GM18499 (cell line): ENCODE measurements at regions not wholly inside any gene's neighbourhood (a gene's known extent, or its start where the extent isn't known, plus 50 kb on each side); places are given as distances from the start of the nearest gene placed in this dataset.

Experiments used
- ATAC-seq: cut with Tn5 transposase; IDR thresholded peaks from one replicate; pipeline ENCODE4 v1.9.1; 2021; ENCODE audit warnings: moderate number of reproducible peaks; ENCODE audit not compliant: insufficient read depth, unreplicated experiment

- ATAC-seq = no peak
Observed at GRCh38 chr17:71149607-71150006, 971.2 kb upstream of the SOX9 start.

DNA sequence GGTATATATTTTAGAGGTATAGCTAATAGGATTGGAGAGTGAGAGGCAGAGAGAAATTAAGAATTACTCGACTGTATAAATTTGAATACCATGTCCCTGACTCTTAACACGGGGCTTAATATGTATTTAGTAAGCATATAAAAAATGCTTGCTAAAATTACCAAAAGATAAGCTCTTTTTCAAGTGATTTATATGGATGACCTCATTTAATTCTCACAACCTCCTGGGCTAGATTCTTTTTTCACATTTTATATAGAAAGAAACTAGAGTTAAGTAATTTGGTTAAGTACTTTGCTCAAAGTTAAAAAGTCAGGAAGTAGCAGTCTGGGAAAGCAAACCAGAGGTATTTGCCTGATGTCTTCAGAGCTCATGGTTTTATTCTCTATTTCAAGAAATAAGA, 963.5 kb upstream of the SOX9 start:
- no peak for ATAC-seq

- no peak for ATAC-seq
Observed at GRCh38 chr17:71158437-71158836, 962.4 kb upstream of the SOX9 start.

DNA sequence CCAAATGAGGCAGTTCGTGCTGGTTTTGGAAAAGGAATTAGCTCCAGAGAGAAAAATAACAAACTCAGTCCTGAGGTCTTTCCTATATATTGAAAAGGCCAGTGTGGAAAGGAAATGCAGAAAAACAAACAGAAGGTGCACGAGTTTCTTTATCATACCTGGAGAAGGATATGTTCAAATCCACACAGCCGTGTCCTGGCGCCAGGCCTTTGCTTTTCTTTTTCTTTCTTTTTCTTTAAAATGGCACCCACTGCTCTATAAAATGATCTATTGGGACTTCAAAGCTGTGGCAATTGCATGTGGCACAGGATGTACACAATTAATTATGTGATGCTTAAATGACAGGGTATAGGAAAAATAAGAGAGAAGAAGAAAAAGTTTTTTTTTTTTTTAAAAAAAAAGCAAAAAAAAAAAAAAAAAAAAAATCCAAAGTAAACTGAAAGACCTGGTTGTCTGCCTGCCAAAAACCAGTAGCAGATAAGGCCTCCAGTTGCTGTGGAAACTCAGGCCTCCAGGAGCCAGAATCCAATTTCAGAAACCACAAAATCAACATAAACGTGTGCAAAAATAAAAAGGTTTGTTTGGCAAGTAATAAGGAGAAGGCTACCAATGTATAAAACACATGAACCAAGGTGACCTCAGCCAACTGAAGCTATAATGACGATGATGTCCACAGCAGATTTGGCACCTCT, 957.6 kb upstream of the SOX9 start:
- ATAC-seq = no peak

DNA sequence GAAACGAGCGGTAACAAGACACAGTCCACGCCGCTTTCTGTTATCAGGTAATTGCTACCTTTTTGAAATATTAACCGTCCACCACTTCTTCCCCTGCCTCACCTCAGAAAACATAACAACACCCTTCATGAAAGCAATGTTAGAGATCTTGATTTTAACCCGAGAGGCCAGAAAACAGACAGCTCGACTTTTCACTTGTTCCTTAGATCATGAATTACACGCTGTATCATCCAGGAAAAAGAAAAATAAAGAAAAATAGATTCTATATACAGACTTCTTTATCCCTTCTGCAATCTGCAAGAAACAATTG, 957.1 kb upstream of the SOX9 start:
- no peak for ATAC-seq

DNA sequence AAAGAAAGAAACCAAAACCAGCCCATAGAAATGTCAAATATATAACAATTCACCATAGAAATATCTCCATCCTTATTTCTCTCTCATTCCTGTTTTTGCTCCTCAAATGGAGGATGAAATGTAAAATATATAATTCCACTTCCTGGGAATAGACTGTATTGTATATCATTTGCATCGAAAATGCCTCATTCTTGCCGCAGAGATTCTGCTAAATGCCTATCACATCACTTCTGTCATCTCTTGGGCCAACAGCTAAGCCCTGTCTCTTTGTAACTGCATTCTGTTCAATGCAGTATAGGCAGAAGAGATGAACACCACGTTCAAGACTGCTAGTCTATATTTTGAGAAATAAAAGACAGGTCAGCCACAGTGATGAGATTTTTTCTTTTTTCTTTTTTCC, 956.3 kb upstream of the SOX9 start:
- no peak for ATAC-seq

DNA sequence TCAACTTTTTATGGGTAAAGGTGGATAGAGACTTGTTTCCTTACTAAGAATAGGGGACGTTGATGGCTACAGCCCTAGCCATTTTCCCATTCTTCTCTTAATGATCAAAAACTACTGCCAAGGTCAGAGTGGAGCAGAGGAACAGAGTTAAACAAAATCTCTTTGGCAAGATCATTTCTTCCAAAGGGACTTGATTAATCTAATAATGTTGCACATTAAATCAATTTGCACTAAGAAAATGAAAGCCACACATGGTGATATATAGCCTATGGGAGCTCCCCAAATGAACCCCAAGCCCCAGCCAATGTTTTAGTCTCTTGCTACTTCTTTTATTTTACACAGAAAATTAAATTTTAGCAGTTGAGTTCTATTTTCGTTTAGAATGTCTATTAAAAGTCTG, 954.5 kb upstream of the SOX9 start:
- no peak for ATAC-seq

GRCh38 chr17:71168053-71168741, 952.6 kb upstream of the SOX9 start:
- no peak for ATAC-seq

- ATAC-seq = no peak
Observed at GRCh38 chr17:71170070-71170469, 950.8 kb upstream of the SOX9 start.

DNA sequence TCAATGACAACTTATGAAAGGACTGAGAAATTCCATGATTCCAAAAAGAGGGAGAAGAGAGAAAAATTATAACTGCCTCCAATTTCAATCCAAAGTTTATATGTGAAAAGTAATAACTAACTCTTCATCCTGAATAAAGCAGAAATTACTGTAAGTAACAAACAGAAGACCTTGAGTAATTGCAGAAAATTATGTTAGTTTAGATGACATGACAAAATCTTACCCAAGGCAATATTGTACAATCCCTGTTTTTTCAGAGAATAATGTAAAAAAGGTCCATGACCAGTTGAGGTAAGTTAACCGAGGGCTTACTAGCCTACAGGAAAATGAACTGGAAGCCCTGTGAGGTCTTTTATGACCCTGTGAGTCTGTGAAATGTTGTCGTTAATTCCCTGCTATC, 949.5 kb upstream of the SOX9 start:
- ATAC-seq = no peak

DNA sequence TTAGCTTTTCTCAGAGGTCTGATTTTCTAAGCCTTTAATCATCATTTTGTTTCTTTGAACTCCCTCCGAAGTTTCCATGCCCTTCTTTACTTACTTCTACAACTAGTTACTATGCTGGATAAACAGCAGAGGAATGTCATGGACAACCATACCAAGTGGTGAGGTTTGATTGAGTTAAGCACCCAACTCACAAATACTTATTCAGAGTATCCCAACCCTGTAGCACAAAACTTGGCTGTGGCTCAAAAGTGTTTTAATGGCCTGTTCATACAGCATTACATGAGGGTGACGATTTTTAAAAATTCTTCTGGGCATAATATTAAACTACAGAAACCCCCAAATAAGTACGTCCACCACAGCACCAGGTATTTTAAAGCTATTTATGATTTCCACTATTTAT, 946.8 kb upstream of the SOX9 start:
- no peak for ATAC-seq

DNA sequence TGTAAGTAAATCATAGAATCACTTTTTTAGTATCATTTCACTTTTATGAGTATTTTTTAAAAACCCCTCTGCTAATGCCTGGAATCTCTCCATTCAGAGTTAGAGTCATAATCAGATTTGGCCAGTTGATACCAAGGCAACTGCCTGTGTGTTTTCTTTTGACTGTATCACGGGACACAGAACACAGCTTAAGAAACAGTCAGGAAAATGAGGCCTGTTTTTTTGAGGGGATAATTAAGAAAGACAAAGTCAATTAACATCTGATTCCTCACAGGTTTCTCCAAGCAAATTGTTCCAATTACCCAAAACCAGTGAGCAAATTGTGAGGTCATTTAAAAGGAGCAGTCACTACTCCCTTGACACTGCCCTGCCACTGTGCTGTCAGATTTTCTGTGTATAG, 944.5 kb upstream of the SOX9 start:
- ATAC-seq = no peak

DNA sequence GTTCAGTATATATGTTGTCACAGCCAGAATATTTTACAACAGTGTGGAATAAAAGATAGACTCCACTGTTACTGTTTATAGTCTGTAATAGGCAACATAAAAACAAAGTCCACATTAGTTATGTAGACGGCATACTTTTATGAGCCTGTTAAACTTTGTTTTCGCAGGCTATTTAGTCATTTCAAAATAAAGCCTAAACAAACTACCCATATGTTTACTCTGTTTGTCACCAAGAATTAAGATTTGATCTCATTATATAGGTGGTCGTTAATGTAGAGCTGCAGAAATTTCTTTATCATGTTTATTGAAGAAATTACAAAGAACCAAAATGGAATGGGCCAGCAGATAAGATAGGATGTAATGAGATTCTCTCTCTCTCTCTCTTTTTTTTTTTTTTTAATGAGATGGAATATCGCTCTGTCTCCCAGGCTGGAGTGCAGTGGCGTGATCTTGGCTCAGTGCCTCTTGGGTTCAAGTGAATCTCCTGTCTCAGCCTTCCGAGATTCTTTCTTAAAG, 943.8 kb upstream of the SOX9 start:
- ATAC-seq = no peak

DNA sequence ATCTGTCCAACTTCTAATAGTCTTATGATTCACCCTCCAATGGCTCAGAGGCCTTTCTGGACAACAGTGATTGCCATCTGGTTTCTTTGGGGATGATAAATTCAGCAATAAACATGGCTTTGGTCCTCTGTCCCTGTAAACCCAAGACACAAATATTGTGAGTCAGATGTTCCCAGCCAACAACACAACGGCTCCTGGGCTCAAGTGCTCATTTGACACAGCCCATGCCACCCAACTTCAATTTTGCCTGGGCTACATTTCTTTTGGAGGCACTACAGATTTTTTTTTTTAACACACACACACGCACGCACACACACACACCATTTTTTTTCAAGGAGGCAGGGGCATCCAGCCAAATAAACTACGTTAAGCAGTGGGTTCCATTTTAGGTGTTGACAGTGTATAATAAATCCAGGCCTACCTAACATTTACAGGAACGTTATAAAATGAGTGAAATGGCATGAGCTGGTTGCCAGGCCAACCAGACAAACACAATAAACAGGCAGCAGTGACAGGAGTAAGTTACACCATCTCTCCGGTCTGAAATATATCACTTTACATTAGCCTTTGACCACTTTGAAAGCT, 939.9 kb upstream of the SOX9 start:
- no peak for ATAC-seq

- ATAC-seq = no peak
Observed at GRCh38 chr17:71183066-71183660, 937.7 kb upstream of the SOX9 start.

GRCh38 chr17:71184716-71185115, 936.1 kb upstream of the SOX9 start:
- ATAC-seq = no peak

- ATAC-seq = no peak
Observed at GRCh38 chr17:71187145-71187878, 933.5 kb upstream of the SOX9 start.

DNA sequence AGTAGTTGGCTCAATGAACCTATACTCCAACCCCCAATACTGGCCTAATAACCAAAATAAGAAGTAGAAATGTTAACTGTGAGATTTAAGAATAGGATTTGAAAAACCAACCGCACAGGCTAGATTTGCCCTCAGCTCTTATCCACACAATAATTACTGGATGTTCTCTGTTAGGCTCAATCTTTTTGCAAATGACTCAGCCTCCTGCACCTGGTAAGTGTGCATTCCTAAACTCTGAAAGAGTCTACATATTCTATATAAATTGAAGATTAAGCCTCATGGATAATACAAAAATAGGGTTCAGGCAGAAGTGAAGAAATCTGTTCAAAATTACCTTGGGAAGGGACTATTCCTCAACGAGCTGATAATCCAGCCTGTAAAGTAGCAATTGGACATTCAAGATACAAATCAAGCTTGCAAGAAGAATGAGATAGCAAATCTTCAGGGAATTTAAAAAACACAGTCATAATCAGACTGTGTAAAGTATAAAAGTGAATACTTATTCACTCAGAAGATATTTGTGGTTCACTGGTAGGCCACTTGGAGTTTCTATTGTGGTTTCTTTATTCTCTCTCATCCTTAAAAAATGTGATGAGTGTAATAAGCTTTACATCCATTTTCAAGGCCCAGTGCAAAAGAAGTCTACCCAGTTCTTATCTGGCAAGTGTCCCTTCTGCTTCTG, 931.9 kb upstream of the SOX9 start:
- ATAC-seq = no peak

DNA sequence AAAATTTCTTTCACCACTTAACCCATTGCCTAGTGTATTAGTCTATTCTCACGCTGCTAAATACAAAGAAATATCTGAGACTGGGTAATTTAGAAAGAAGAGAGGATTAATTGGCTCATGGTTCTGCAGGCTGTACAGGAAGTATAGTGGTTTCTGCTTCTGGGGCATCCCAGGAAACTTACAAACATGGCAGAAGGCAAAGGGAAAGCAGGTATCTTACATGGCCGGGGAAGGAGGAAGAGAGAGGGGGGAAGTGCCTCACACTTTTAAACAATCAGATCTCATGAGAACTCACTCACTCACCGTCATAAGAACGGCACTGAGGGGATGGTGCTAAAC, 931.4 kb upstream of the SOX9 start:
- no peak for ATAC-seq

GRCh38 chr17:71192039-71192555, 928.7 kb upstream of the SOX9 start:
- no peak for ATAC-seq
